Naive thymus-derived CD4-positive, alpha-beta T cell (primary cell): ENCODE measurements at regions not wholly inside any gene's neighbourhood (a gene's known extent, or its start where the extent isn't known, plus 50 kb on each side); places are given as distances from the start of the nearest gene placed in this dataset.

Experiments used
- ATAC-seq: fragments of 150-1000 bp; cut with Tn5 transposase; 2 replicates; pipeline ENCODE4 v1.10.0; 2021; ENCODE audit warnings: mild to moderate bottlenecking, moderate library complexity
- CTCF ChIA-PET: fragments of 350-600 bp; sonication (Branson Sonifier 250); formaldehyde crosslinking; loops from one replicate; lab custom pipeline; 2021; ENCODE audit warnings: antibody characterized with exemption; lab: Charles Lee
- POLR2A ChIA-PET: fragments of 350-600 bp; sonication (Branson Sonifier 250); formaldehyde crosslinking; loops from one replicate; lab custom pipeline; 2021; ENCODE audit warnings: antibody characterized with exemption, inconsistent platforms; lab: Charles Lee
- DNase-seq, 9 donors: peaks; one replicate each; pipeline versions ENCODE4 v3.0.0 to v3.0.0-alpha.2; 2020 to 2022; ENCODE audit warnings: mixed read lengths in 1 of 9
- H3K27ac ChIP-seq: one replicate; pipeline ENCODE4 v1.7.0; 2013; ENCODE audit warnings: mild to moderate bottlenecking, low read depth, low read length, moderate library complexity
- H3K27me3 ChIP-seq, 2 donors: one replicate each; pipeline ENCODE4 v1.7.0; 2013; ENCODE audit warnings: low read length in 2 of 2, mild to moderate bottlenecking in 2 of 2, moderate library complexity in 2 of 2; ENCODE audit not compliant: control insufficient read depth in 2 of 2, insufficient read depth in 2 of 2
- H3K36me3 ChIP-seq, 3 experiments: 1 replicate in 2 of 3; 2 replicates in 1 of 3; pipeline ENCODE4 v1.7.0; 2013; ENCODE audit warnings: low read length in 3 of 3, mild to moderate bottlenecking in 3 of 3, moderate library complexity in 1 of 3; ENCODE audit not compliant: insufficient read depth in 3 of 3, control insufficient read depth in 2 of 3
- H3K4me1 ChIP-seq, 2 donors: one replicate each; pipeline ENCODE4 v1.7.0; 2013; ENCODE audit warnings: low read length in 2 of 2, mild to moderate bottlenecking in 2 of 2, moderate library complexity in 1 of 2; ENCODE audit not compliant: control insufficient read depth in 2 of 2, insufficient read depth in 2 of 2
- H3K4me3 ChIP-seq: 2 replicates; pipeline ENCODE4 v1.7.0; 2013; ENCODE audit warnings: mild to moderate bottlenecking, low read length
- H3K9me3 ChIP-seq, 3 experiments: 1 replicate in 2 of 3; 2 replicates in 1 of 3; pipeline ENCODE4 v1.7.0; 2013; ENCODE audit warnings: low read length in 3 of 3; ENCODE audit not compliant: control insufficient read depth in 2 of 3
- H3K27ac Mint-ChIP-seq, 9 donors: one replicate each; pipeline ENCODE4 v1.8.0; 2020 to 2022; ENCODE audit warnings: mixed read lengths in 9 of 9, mild to moderate bottlenecking in 8 of 9, moderate library complexity in 5 of 9, inconsistent platforms in 2 of 9
- H3K27me3 Mint-ChIP-seq, 5 donors: one replicate each; pipeline ENCODE4 v1.8.0; 2021 to 2022; ENCODE audit warnings: mixed read lengths in 5 of 5, mild to moderate bottlenecking in 1 of 5
- H3K36me3 Mint-ChIP-seq, 5 donors: one replicate each; pipeline ENCODE4 v1.8.0; 2020 to 2022; ENCODE audit warnings: mixed read lengths in 5 of 5, mild to moderate bottlenecking in 3 of 5, inconsistent platforms in 1 of 5
- H3K4me1 Mint-ChIP-seq, 7 donors: one replicate each; pipeline ENCODE4 v1.8.0; 2020 to 2022; ENCODE audit warnings: mixed read lengths in 7 of 7, mild to moderate bottlenecking in 3 of 7, inconsistent platforms in 1 of 7
- H3K4me3 Mint-ChIP-seq, 10 donors: one replicate each; pipeline ENCODE4 v1.8.0; 2020 to 2022; ENCODE audit warnings: mild to moderate bottlenecking in 10 of 10, mixed read lengths in 10 of 10, moderate library complexity in 6 of 10, inconsistent platforms in 2 of 10
- H3K9me3 Mint-ChIP-seq, 11 donors: one replicate each; pipeline ENCODE4 v1.8.0; 2020 to 2022; ENCODE audit warnings: mixed read lengths in 11 of 11, mild to moderate bottlenecking in 4 of 11, inconsistent platforms in 1 of 11, moderate library complexity in 1 of 11
- intact Hi-C, 2 donors: fragments of 100-400 bp; cut with micrococcal nuclease; formaldehyde crosslinking; loops; one replicate each; pipeline ENCODE4 v1.15.1; 2023

GRCh38 chr3:25151281-25151902 lies 276.7 kb upstream of the RARB start:
- Mint-ChIP-seq H3K4me3 (no peak overlapping the region), H3K36me3 (no peaks in the 10 kb centered on the region), H3K4me1 (no peaks in the 10 kb centered on the region), H3K27ac (no peak overlapping the region), H3K27me3 (no peaks in the 10 kb centered on the region), H3K9me3 (peaks cover 0 to 10% (median 1%) of the 10 kb centered on the region in 11 donors)
- Histone ChIP-seq H3K27ac (no peak overlapping the region), H3K4me1 (no peaks in the 10 kb centered on the region), H3K9me3 (no peaks in the 10 kb centered on the region), H3K4me3 (no peak overlapping the region), H3K27me3 (no peaks in the 10 kb centered on the region), H3K36me3 (no peaks in the 10 kb centered on the region)
- ChIA-PET POLR2A (no interaction called here), CTCF (no interaction called here)
- DNase-seq (no peak), ATAC-seq (no peak)
- intact Hi-C loops = no loop called here

DNA sequence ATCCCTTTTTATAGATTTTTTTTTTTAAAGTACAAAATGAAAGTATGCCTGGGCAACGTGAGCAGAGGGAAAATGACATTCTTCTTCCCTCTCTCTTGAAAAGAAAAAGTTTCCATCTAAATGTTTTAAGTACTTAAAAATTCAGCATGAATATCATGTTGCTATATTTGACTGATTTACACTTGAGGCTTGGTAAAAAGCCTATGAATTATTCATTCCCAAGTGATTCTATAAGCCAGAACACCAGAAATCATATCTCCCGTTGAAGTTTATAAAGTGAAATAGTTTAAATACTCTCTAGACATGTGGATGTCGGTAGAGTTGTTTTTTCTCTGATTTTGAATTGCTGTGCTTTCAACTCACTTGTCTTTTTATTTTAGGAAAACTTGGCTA lies 276.2 kb upstream of the RARB start:
- Histone ChIP-seq H3K4me3 (no peak overlapping the region), H3K4me1 (no peaks in the 10 kb centered on the region), H3K27ac (no peak overlapping the region), H3K27me3 (no peaks in the 10 kb centered on the region), H3K36me3 (no peaks in the 10 kb centered on the region), H3K9me3 (no peaks in the 10 kb centered on the region)
- intact Hi-C loops = no loop called here
- ATAC-seq (no peak), DNase-seq (no peak)
- H3K27ac Mint-ChIP-seq = no peak overlapping the region
- H3K36me3 Mint-ChIP-seq = no peaks in the 10 kb centered on the region
- H3K27me3 Mint-ChIP-seq = no peaks in the 10 kb centered on the region
- ChIA-PET CTCF (no interaction called here), POLR2A (no interaction called here)
- no peak overlapping the region for H3K4me3 Mint-ChIP-seq
- no peaks in the 10 kb centered on the region for H3K4me1 Mint-ChIP-seq
- H3K9me3 Mint-ChIP-seq = peaks cover 0 to 10% (median 0%) of the 10 kb centered on the region in 11 donors

GRCh38 chr3:25153136-25153535 lies 274.9 kb upstream of the RARB start:
- H3K36me3 ChIP-seq = no peaks in the 10 kb centered on the region
- H3K9me3 Mint-ChIP-seq = peaks cover 0 to 10% (median 0%) of the 10 kb centered on the region in 11 donors
- no peak overlapping the region for H3K27ac Mint-ChIP-seq
- no peaks in the 10 kb centered on the region for H3K9me3 ChIP-seq
- DNase-seq (no peak), ATAC-seq (no peak)
- H3K4me3 Mint-ChIP-seq = no peak overlapping the region
- H3K36me3 Mint-ChIP-seq = no peaks in the 10 kb centered on the region
- H3K27me3 ChIP-seq = no peaks in the 10 kb centered on the region
- ChIA-PET POLR2A (no interaction called here), CTCF (no interaction called here)
- H3K27me3 Mint-ChIP-seq = no peaks in the 10 kb centered on the region
- H3K4me1 ChIP-seq = no peaks in the 10 kb centered on the region
- no peak overlapping the region for H3K4me3 ChIP-seq
- H3K4me1 Mint-ChIP-seq = no peaks in the 10 kb centered on the region
- intact Hi-C loops = no loop called here
- no peak overlapping the region for H3K27ac ChIP-seq

DNA sequence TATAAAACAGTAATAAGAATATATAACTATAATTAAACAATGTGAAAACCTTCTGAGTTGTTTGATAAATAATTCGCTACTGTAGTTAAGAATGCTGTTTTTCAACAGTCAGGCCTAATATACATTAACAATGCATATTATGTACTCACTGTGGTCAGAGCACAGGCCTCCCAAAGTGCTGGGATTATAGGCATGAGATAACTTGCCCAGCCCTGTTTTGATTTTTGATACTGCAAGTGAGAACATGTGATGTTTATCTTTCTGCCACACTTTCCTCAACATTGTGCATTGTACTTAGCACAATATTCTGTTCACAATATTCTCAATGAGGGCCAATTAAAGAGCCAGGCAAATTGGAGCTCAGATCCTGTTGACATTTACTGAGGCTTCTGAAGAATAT lies 274.5 kb upstream of the RARB start:
- Histone ChIP-seq H3K27me3 (no peaks in the 10 kb centered on the region), H3K4me3 (no peak overlapping the region), H3K27ac (no peak overlapping the region), H3K9me3 (no peaks in the 10 kb centered on the region), H3K36me3 (no peaks in the 10 kb centered on the region), H3K4me1 (no peaks in the 10 kb centered on the region)
- H3K4me1 Mint-ChIP-seq = no peaks in the 10 kb centered on the region
- H3K36me3 Mint-ChIP-seq = no peaks in the 10 kb centered on the region
- DNase-seq (no peak), ATAC-seq (no peak)
- CTCF ChIA-PET = no interaction called here
- POLR2A ChIA-PET = no interaction called here
- no peaks in the 10 kb centered on the region for H3K27me3 Mint-ChIP-seq
- H3K4me3 Mint-ChIP-seq = no peak overlapping the region
- H3K27ac Mint-ChIP-seq = no peak overlapping the region
- intact Hi-C loops = no loop called here
- peaks cover 0 to 10% (median 0%) of the 10 kb centered on the region in 11 donors for H3K9me3 Mint-ChIP-seq

GRCh38 chr3:25155652-25156471 lies 272.2 kb upstream of the RARB start:
- ATAC-seq (no peak), DNase-seq (no peak)
- Mint-ChIP-seq H3K4me1 (no peaks in the 10 kb centered on the region), H3K27me3 (no peaks in the 10 kb centered on the region), H3K36me3 (no peaks in the 10 kb centered on the region), H3K9me3 (peaks cover 0 to 10% (median 0%) of the 10 kb centered on the region in 11 donors), H3K4me3 (no peak overlapping the region), H3K27ac (no peak overlapping the region)
- Histone ChIP-seq H3K4me1 (no peaks in the 10 kb centered on the region), H3K27me3 (no peaks in the 10 kb centered on the region), H3K4me3 (no peak overlapping the region), H3K36me3 (no peaks in the 10 kb centered on the region), H3K9me3 (no peaks in the 10 kb centered on the region), H3K27ac (no peak overlapping the region)
- intact Hi-C loops = no loop called here
- ChIA-PET POLR2A (no interaction called here), CTCF (no interaction called here)

DNA sequence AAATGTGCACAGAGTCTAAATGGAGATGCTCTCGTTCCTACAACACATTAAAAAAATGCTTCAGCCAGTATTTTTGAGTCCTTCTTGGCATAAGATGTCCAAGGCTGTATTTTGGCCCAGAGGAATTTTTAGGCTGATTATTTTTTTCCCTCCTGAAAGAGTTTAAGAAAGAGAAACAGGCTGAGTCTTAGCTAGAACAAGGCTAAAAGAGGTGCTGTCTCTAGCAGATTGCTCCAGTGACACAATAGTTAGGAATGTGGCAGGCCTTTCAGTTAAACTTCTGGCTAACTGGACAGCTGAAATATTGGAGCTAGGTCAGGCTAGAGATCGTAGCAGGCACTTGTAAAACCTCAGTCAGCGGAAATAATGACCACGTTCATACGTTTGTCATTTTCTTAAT lies 271.4 kb upstream of the RARB start:
- ATAC-seq (no peak), DNase-seq (no peak)
- no peaks in the 10 kb centered on the region for H3K4me1 ChIP-seq
- Mint-ChIP-seq H3K27me3 (no peaks in the 10 kb centered on the region), H3K27ac (no peak overlapping the region), H3K4me1 (no peaks in the 10 kb centered on the region), H3K4me3 (no peak overlapping the region), H3K36me3 (no peaks in the 10 kb centered on the region), H3K9me3 (peaks cover 0 to 10% (median 4%) of the 10 kb centered on the region in 11 donors)
- H3K4me3 ChIP-seq = no peak overlapping the region
- H3K27me3 ChIP-seq = no peaks in the 10 kb centered on the region
- POLR2A ChIA-PET = no interaction called here
- intact Hi-C loops = no loop called here
- H3K9me3 ChIP-seq = no peaks in the 10 kb centered on the region
- H3K27ac ChIP-seq = no peak overlapping the region
- CTCF ChIA-PET = no interaction called here
- H3K36me3 ChIP-seq = no peaks in the 10 kb centered on the region

- H3K36me3 ChIP-seq = no peaks in the 10 kb centered on the region
- no peak for ATAC-seq
- Mint-ChIP-seq H3K36me3 (peaks cover 0 to 4% (median 0%) of the 10 kb centered on the region in 5 donors), H3K4me1 (no peaks in the 10 kb centered on the region), H3K9me3 (peaks cover 0 to 16% (median 10%) of the 10 kb centered on the region in 11 donors), H3K27ac (no peak overlapping the region), H3K27me3 (no peaks in the 10 kb centered on the region), H3K4me3 (no peak overlapping the region)
- no peak overlapping the region for H3K4me3 ChIP-seq
- no peaks in the 10 kb centered on the region for H3K27me3 ChIP-seq
- POLR2A ChIA-PET = no interaction called here
- CTCF ChIA-PET = no interaction called here
- no peaks in the 10 kb centered on the region for H3K4me1 ChIP-seq
- H3K27ac ChIP-seq = no peak overlapping the region
- intact Hi-C loops = no loop called here
- H3K9me3 ChIP-seq = no peaks in the 10 kb centered on the region
- DNase-seq = no peak
Measured at GRCh38 chr3:25165306-25165705, 262.8 kb upstream of the RARB start.
